Body of pancreas (tissue), 4 donors: ENCODE measurements at regions not wholly inside any gene's neighbourhood (a gene's known extent, or its start where the extent isn't known, plus 50 kb on each side); places are given as distances from the start of the nearest gene placed in this dataset.

ENCODE experiments used
- POLR2A ChIP-seq, 3 donors: fragments of 450-650 bp; IDR thresholded peaks; one replicate each; pipeline ENCODE4 v1.6.1; 2016; ENCODE audit warnings: antibody characterized with exemption in 3 of 3, mild to moderate bottlenecking in 2 of 3
- TF ChIP-seq, protein P1 (sequence below), 7 experiments: fragments of 450-650 bp in 4 of 7; fragments of 200-600 bp in 3 of 7; sonication (generic) in 3 of 7; IDR thresholded peaks; one replicate each; pipeline ENCODE4 v1.5.1; 2016 to 2019; ENCODE audit warnings: antibody characterized with exemption in 7 of 7

DNA sequence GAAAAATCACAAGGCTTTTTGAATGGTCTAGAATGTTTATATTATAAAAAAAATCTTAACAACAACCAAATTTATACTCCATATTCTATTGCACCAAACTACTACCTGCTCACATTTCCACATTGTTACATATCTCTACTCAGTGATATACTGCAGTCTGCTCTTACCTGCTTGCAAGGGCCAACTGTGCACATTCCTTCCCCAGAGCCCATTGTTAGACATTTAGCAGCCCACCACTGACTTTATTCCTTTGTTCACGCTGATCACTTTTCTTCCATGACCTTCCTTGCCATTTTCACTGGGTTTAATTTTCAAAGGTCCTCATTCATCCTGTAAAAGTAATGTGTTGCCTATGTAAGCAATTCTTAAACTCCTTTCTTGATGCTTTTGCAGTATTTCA is 109.7 kb upstream of the KCNJ3 start:
- TF ChIP-seq, protein P1, sequence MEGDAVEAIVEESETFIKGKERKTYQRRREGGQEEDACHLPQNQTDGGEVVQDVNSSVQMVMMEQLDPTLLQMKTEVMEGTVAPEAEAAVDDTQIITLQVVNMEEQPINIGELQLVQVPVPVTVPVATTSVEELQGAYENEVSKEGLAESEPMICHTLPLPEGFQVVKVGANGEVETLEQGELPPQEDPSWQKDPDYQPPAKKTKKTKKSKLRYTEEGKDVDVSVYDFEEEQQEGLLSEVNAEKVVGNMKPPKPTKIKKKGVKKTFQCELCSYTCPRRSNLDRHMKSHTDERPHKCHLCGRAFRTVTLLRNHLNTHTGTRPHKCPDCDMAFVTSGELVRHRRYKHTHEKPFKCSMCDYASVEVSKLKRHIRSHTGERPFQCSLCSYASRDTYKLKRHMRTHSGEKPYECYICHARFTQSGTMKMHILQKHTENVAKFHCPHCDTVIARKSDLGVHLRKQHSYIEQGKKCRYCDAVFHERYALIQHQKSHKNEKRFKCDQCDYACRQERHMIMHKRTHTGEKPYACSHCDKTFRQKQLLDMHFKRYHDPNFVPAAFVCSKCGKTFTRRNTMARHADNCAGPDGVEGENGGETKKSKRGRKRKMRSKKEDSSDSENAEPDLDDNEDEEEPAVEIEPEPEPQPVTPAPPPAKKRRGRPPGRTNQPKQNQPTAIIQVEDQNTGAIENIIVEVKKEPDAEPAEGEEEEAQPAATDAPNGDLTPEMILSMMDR (IDR thresholded peaks at IDR 0.05) = no peak
- TF ChIP-seq POLR2A (IDR thresholded peaks at IDR 0.05) = no peak
